Calu3 (cell line): ENCODE measurements at regions not wholly inside any gene's neighbourhood (a gene's known extent, or its start where the extent isn't known, plus 50 kb on each side); places are given as distances from the start of the nearest gene placed in this dataset.

Experiments
- BruUV-seq: library from RNA; stranded (reverse); fragments of 400-500 nt; replicated peaks from 2 replicates; lab custom pipeline; 2021; lab: Mats Ljungman, UMichigan
- CTCF ChIA-PET: fragments of 300-600 bp; sonication (Branson Sonifier 250); formaldehyde crosslinking; loops from one replicate; lab custom pipeline; 2022; ENCODE audit warnings: antibody characterized with exemption; lab: Charles Lee
- DNase-seq: peaks from one replicate; pipeline ENCODE4 v3.0.0; 2022
- H3K27ac Mint-ChIP-seq: one replicate; pipeline ENCODE4 v1.8.0; 2022; ENCODE audit warnings: mixed read lengths; ENCODE audit not compliant: unreplicated experiment
- H3K27me3 Mint-ChIP-seq: one replicate; pipeline ENCODE4 v1.8.0; 2022; ENCODE audit warnings: mixed read lengths; ENCODE audit not compliant: unreplicated experiment
- H3K36me3 Mint-ChIP-seq: one replicate; pipeline ENCODE4 v1.8.0; 2022; ENCODE audit warnings: mild to moderate bottlenecking, moderate library complexity, mixed read lengths; ENCODE audit not compliant: insufficient read depth, unreplicated experiment
- H3K4me1 Mint-ChIP-seq: one replicate; pipeline ENCODE4 v1.8.0; 2022; ENCODE audit warnings: mild to moderate bottlenecking, low read depth, mixed read lengths; ENCODE audit not compliant: unreplicated experiment
- H3K4me3 Mint-ChIP-seq: one replicate; pipeline ENCODE4 v1.8.0; 2022; ENCODE audit warnings: mild to moderate bottlenecking, low read depth, moderate library complexity, mixed read lengths; ENCODE audit not compliant: unreplicated experiment
- H3K9me3 Mint-ChIP-seq: one replicate; pipeline ENCODE4 v1.8.0; 2022; ENCODE audit warnings: low read depth, mixed read lengths; ENCODE audit not compliant: unreplicated experiment
- intact Hi-C: fragments of 100-400 bp; cut with micrococcal nuclease; formaldehyde crosslinking; loops from one replicate; pipeline ENCODE4 v1.10.0; 2022; ENCODE audit not compliant: unreplicated experiment
- TF ChIP-seq, protein P1 (sequence below): fragments of 200-600 bp; IDR thresholded peaks from one replicate; pipeline ENCODE4 v1.8.0; 2022; ENCODE audit warnings: antibody characterized with exemption; ENCODE audit not compliant: unreplicated experiment

DNA sequence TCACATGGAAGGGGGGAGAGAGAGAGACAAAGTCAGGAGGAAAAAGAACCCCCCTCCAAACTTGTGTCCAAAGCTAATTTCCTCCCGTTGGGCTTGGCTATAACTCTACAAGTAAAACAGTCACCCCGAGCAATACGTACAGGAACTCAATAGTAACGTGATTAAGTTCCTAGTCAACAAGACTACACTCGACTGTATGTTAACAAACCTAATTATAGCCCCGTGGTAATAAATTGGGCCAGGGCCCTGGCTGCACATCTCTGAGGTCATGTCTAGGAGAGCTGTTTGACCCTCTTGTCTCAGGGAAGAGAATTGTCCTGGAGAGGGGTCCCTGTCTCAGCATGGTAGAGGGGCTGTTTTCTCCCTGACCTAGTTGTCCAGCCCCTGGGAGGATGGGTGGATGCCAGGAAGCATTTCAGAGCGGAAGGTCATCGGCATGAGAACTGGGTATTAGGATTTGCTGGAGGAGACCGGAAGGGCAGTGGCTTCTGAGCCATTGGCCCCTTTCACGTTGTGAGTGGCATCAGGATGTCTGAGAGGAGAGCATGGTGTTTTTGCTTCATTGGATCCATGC, 60.2 kb upstream of the COMTD1 start:
- intact Hi-C loops, result no loop called here
- H3K9me3 Mint-ChIP-seq, result peaks cover 1% of the 10 kb centered on the region
- BruUV-seq, result no TSS peak
- TF ChIP-seq, protein P1, sequence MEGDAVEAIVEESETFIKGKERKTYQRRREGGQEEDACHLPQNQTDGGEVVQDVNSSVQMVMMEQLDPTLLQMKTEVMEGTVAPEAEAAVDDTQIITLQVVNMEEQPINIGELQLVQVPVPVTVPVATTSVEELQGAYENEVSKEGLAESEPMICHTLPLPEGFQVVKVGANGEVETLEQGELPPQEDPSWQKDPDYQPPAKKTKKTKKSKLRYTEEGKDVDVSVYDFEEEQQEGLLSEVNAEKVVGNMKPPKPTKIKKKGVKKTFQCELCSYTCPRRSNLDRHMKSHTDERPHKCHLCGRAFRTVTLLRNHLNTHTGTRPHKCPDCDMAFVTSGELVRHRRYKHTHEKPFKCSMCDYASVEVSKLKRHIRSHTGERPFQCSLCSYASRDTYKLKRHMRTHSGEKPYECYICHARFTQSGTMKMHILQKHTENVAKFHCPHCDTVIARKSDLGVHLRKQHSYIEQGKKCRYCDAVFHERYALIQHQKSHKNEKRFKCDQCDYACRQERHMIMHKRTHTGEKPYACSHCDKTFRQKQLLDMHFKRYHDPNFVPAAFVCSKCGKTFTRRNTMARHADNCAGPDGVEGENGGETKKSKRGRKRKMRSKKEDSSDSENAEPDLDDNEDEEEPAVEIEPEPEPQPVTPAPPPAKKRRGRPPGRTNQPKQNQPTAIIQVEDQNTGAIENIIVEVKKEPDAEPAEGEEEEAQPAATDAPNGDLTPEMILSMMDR, result no peak
- H3K27ac Mint-ChIP-seq, result no peak overlapping the region
- CTCF ChIA-PET, result interaction anchor here (0.7 to 1.3 kb wide), 6 partner anchors 10 to 106 kb away, joined by 3 to 8 read pairs (median 4); partner anchors contain the start of gene ZNF503
- no peak overlapping the region for H3K4me3 Mint-ChIP-seq
- H3K4me1 Mint-ChIP-seq, result no peaks in the 10 kb centered on the region
- DNase-seq, result no peak
- no peaks in the 10 kb centered on the region for H3K36me3 Mint-ChIP-seq
- no peaks in the 10 kb centered on the region for H3K27me3 Mint-ChIP-seq

DNA sequence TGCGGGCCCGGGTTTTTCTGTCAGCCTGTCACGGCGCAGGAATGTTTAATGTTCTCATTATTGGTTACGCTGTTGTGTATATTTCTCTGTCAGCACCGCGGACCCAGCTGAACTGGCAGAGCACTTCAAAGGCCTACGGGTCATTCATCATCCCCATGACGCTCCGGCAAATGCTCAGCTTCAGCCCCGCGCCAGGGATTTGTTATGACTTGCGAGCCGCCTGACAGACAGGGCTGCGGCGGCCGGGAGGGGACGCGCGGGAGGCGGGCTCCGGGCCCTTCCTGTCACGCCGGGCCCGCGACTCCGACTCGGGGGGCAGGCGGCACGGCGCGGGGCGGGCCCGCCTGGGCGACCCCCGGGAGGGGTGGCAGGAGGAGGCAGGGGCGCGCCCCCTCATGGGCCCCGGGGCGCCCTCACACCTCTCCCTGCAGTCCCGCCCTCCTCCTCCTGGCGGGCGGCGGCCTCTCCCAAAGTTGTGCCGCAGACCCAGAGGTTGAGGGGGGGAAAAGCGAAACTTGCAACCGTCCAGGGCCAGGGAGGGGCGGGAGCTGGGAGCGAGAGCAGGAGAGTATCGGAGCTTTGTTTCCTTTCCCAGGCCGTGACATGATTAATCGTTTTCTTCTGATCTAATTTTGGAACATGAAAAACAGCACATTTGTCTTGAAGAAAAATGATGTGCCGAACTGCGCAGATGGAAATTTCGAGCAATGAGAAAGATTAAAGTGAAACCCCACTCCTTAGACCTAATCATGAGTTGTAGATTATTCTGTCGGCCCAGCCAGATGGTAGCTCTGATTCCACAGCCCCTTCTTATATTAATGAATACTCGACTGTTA, 59.3 kb upstream of the COMTD1 start:
- H3K36me3 Mint-ChIP-seq, result no peaks in the 10 kb centered on the region
- TF ChIP-seq, protein P1, result peak; percentile 51
- no peak overlapping the region for H3K4me3 Mint-ChIP-seq
- no peak overlapping the region for H3K27ac Mint-ChIP-seq
- intact Hi-C loops, result no loop called here
- H3K9me3 Mint-ChIP-seq, result peaks cover 2% of the 10 kb centered on the region
- H3K4me1 Mint-ChIP-seq, result no peaks in the 10 kb centered on the region
- no peaks in the 10 kb centered on the region for H3K27me3 Mint-ChIP-seq
- DNase-seq, result peak; percentile 73
- CTCF ChIA-PET, result interaction anchor here (0.7 to 1.0 kb wide), 4 partner anchors 9 to 107 kb away, joined by 3 to 4 read pairs (median 4); partner anchors contain the start of gene ZNF503
- BruUV-seq, result no TSS peak

DNA sequence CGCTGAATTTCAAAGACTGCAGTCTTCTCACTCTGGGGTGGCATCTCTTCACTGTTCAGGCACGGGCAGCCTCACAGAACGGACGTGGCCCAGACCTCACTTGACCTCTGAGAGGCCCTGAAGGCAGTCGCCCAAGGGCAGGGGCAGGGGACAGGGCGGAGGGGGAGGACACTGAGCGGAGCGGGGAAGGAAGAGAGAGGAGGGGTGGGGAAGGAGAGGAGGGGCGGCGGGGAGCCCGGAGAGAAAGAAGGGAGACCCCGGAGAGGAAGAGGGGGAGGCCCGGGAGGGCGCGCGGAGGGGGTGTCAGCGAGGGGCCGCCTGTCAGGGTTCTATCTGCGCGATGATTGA, 58.7 kb upstream of the COMTD1 start:
- TF ChIP-seq, protein P1, result no peak
- no peaks in the 10 kb centered on the region for H3K4me1 Mint-ChIP-seq
- DNase-seq, result no peak
- no peak overlapping the region for H3K4me3 Mint-ChIP-seq
- CTCF ChIA-PET, result no interaction called here
- no peak overlapping the region for H3K27ac Mint-ChIP-seq
- no peaks in the 10 kb centered on the region for H3K36me3 Mint-ChIP-seq
- intact Hi-C loops, result no loop called here
- peaks cover 4% of the 10 kb centered on the region for H3K9me3 Mint-ChIP-seq
- BruUV-seq, result no TSS peak
- no peaks in the 10 kb centered on the region for H3K27me3 Mint-ChIP-seq

DNA sequence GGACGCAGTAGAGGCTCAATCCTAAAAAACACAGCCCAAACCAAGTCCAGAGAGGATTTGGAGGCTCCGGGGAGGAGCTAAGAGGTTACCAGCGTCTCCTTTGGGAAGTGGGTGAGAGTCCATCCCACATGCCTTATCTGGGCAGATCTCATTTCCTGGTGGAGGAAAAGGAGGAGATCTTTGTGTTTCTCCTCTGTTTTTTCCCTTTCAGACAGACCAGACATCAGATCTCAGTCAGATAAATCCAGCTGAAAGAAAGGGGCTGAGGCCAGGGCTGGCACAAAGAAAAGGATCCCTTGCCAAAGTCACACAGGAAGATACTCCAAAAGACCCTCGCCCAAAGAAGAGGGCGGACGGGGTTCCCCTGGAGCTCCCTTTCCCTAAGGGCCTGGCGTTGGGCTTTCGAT, 58.3 kb upstream of the COMTD1 start:
- H3K9me3 Mint-ChIP-seq, result peaks cover 4% of the 10 kb centered on the region
- intact Hi-C loops, result no loop called here
- H3K4me1 Mint-ChIP-seq, result no peaks in the 10 kb centered on the region
- no peak overlapping the region for H3K4me3 Mint-ChIP-seq
- BruUV-seq, result no TSS peak
- CTCF ChIA-PET, result no interaction called here
- TF ChIP-seq, protein P1, result no peak
- no peaks in the 10 kb centered on the region for H3K27me3 Mint-ChIP-seq
- no peak for DNase-seq
- no peaks in the 10 kb centered on the region for H3K36me3 Mint-ChIP-seq
- no peak overlapping the region for H3K27ac Mint-ChIP-seq
